ENCODE measurements at regions not wholly inside any gene's neighbourhood (a gene's known extent, or its start where the extent isn't known, plus 50 kb on each side); places are given as distances from the start of the nearest gene placed in this dataset.

- TF ChIP-seq CTCF (IDR thresholded peaks at IDR 0.05) (no peak), ZFX (IDR thresholded peaks at IDR 0.05; ENCODE audit: borderline replicate concordance) (no peak)
- H3K27ac ChIP-seq = no peak overlapping the region
Observed at GRCh38 chr2:12074845-12075217, 328.4 kb downstream of the LPIN1 start.

GRCh38 chr2:12075603-12076002 lies 329.2 kb downstream of the LPIN1 start:
- TF ChIP-seq ZFX (IDR thresholded peaks at IDR 0.05; ENCODE audit: borderline replicate concordance) (no peak), CTCF (IDR thresholded peaks at IDR 0.05) (no peak)
- H3K27ac ChIP-seq = no peak overlapping the region

- no peak for TF ChIP-seq CTCF (IDR thresholded peaks at IDR 0.05)
- TF ChIP-seq ZFX (IDR thresholded peaks at IDR 0.05; ENCODE audit: borderline replicate concordance) = no peak
- H3K27ac ChIP-seq = no peak overlapping the region
Observed at GRCh38 chr2:12076810-12077209, 330.4 kb downstream of the LPIN1 start.

- TF ChIP-seq ZFX (IDR thresholded peaks at IDR 0.05; ENCODE audit: borderline replicate concordance) = no peak
- TF ChIP-seq CTCF (IDR thresholded peaks at IDR 0.05) = no peak
- H3K27ac ChIP-seq = no peak overlapping the region
Observed at GRCh38 chr2:12080360-12080759, 333.9 kb downstream of the LPIN1 start.

- no peak for TF ChIP-seq CTCF (IDR thresholded peaks at IDR 0.05)
- H3K27ac ChIP-seq = no peak overlapping the region
Observed at GRCh38 chr2:12081481-12082210, 335.2 kb downstream of the LPIN1 start.

GRCh38 chr2:12083081-12083581 lies 336.7 kb downstream of the LPIN1 start:
- TF ChIP-seq ZFX (IDR thresholded peaks at IDR 0.05; ENCODE audit: borderline replicate concordance) = no peak
- no peak for TF ChIP-seq CTCF (IDR thresholded peaks at IDR 0.05)
- no peak overlapping the region for H3K27ac ChIP-seq

- no peak overlapping the region for H3K27ac ChIP-seq
- TF ChIP-seq CTCF (IDR thresholded peaks at IDR 0.05) (no peak), ZFX (IDR thresholded peaks at IDR 0.05; ENCODE audit: borderline replicate concordance) (no peak)
Observed at GRCh38 chr2:12083713-12084419, 337.4 kb downstream of the LPIN1 start.

All from 22Rv1 (cell line).